Hepatocyte (in vitro differentiated cells): ENCODE measurements at regions not wholly inside any gene's neighbourhood (a gene's known extent, or its start where the extent isn't known, plus 50 kb on each side); places are given as distances from the start of the nearest gene placed in this dataset.

Experiments
- DNase-seq: peaks from one replicate; pipeline ENCODE4 v3.0.0-alpha.2; 2016; ENCODE audit warnings: low spot score
- H2AFZ ChIP-seq: fragments of 200-600 bp; sonication (generic); 2 replicates; pipeline ENCODE4 v1.6.0; 2016; ENCODE audit warnings: antibody characterized with exemption, mild to moderate bottlenecking
- H3K27ac ChIP-seq: fragments of 200-600 bp; sonication (generic); 2 replicates; pipeline ENCODE4 v1.5.1; 2016; ENCODE audit warnings: mild to moderate bottlenecking
- H3K27me3 ChIP-seq: fragments of 200-600 bp; sonication (generic); 2 replicates; pipeline ENCODE4 v1.6.1; 2016
- H3K36me3 ChIP-seq: fragments of 200-600 bp; sonication (generic); replicated peaks from 2 replicates; pipeline ENCODE4 v1.5.1; 2016; ENCODE audit warnings: low read depth; ENCODE audit not compliant: insufficient read depth
- H3K4me1 ChIP-seq: fragments of 200-600 bp; sonication (generic); 2 replicates; pipeline ENCODE4 v1.5.1; 2016; ENCODE audit warnings: mild to moderate bottlenecking, moderate library complexity; ENCODE audit not compliant: insufficient read depth
- H3K4me2 ChIP-seq: fragments of 200-600 bp; sonication (generic); 2 replicates; pipeline ENCODE4 v1.6.0; 2016
- H3K4me3 ChIP-seq: fragments of 200-600 bp; sonication (generic); 2 replicates; pipeline ENCODE4 v1.5.1; 2016; ENCODE audit warnings: mild to moderate bottlenecking
- H3K79me2 ChIP-seq: fragments of 200-600 bp; sonication (generic); 2 replicates; pipeline ENCODE4 v1.6.0; 2017; ENCODE audit warnings: mild to moderate bottlenecking
- H3K9me2 ChIP-seq: fragments of 200-600 bp; sonication (generic); replicated peaks from 2 replicates; pipeline ENCODE4 v1.6.0; 2017; ENCODE audit warnings: mild to moderate bottlenecking; ENCODE audit not compliant: insufficient read depth
- H3K9me3 ChIP-seq: fragments of 200-600 bp; sonication (generic); 2 replicates; pipeline ENCODE4 v1.5.1; 2016; ENCODE audit warnings: low read depth, mild to moderate bottlenecking
- H4K20me1 ChIP-seq: fragments of 200-600 bp; sonication (generic); 2 replicates; pipeline ENCODE4 v1.6.0; 2016; ENCODE audit warnings: mild to moderate bottlenecking; ENCODE audit not compliant: insufficient read depth, poor library complexity, severe bottlenecking
- CTCF ChIP-seq: fragments of 200-600 bp; sonication (generic); IDR thresholded peaks from 2 replicates; pipeline ENCODE4 v1.5.1; 2016; ENCODE audit warnings: antibody characterized with exemption, mild to moderate bottlenecking; ENCODE audit not compliant: poor library complexity
- EZH2 ChIP-seq: fragments of 200-600 bp; sonication (generic); IDR thresholded peaks from 2 replicates; pipeline ENCODE4 v1.6.1; 2016; ENCODE audit warnings: antibody characterized with exemption, mild to moderate bottlenecking, borderline replicate concordance
- EZH2phosphoT487 ChIP-seq: fragments of 200-600 bp; sonication (generic); IDR thresholded peaks from one replicate; pipeline ENCODE4 v1.6.1; 2018; ENCODE audit warnings: antibody characterized with exemption, mild to moderate bottlenecking, low read depth, moderate library complexity; ENCODE audit not compliant: unreplicated experiment, severe bottlenecking
- WGBS: methylation state at CpG from one replicate; pipeline ENCODE4 v1.1.6; 2016; ENCODE audit warnings: low lambda C conversion rate; ENCODE audit errors: missing lambda C conversion rate; 5-methylcytosine and 5-hydroxymethylcytosine counted together

- Histone ChIP-seq H3K4me3 (no peak overlapping the region), H3K4me2 (no peak overlapping the region), H3K27me3 (peaks cover 13% of the 10 kb centered on the region), H3K79me2 (no peaks in the 10 kb centered on the region), H3K4me1 (no peaks in the 10 kb centered on the region), H3K36me3 (no peaks in the 10 kb centered on the region), H4K20me1 (no peaks in the 10 kb centered on the region), H3K27ac (no peak overlapping the region), H3K9me3 (no peaks in the 10 kb centered on the region), H3K9me2 (no peaks in the 10 kb centered on the region), H2AFZ (no peak overlapping the region)
- TF ChIP-seq EZH2phosphoT487, result no peak
- no peak for TF ChIP-seq EZH2
- no peak for TF ChIP-seq CTCF
- no peak for DNase-seq
- 91% methylated on average over 7 of the region's 7 CpGs for WGBS
Measured at GRCh38 chr15:59931646-59932261, 72.4 kb upstream of the FOXB1 start.

- H3K4me3 ChIP-seq, result no peak overlapping the region
- H3K9me2 ChIP-seq, result no peaks in the 10 kb centered on the region
- no peak overlapping the region for H3K4me2 ChIP-seq
- no peaks in the 10 kb centered on the region for H4K20me1 ChIP-seq
- no peak overlapping the region for H2AFZ ChIP-seq
- no peaks in the 10 kb centered on the region for H3K4me1 ChIP-seq
- H3K9me3 ChIP-seq, result no peaks in the 10 kb centered on the region
- no peak overlapping the region for H3K27ac ChIP-seq
- TF ChIP-seq EZH2phosphoT487, result no peak
- no peak for TF ChIP-seq CTCF
- no peak for TF ChIP-seq EZH2
- H3K27me3 ChIP-seq, result no peaks in the 10 kb centered on the region
- H3K36me3 ChIP-seq, result no peaks in the 10 kb centered on the region
- no peaks in the 10 kb centered on the region for H3K79me2 ChIP-seq
- DNase-seq, result no peak
- 82% methylated on average over 8 of the region's 8 CpGs for WGBS
Measured at GRCh38 chr15:59924812-59925522, 79.1 kb upstream of the FOXB1 start.

- no peak overlapping the region for H3K27ac ChIP-seq
Measured at GRCh38 chr15:59924096-59924495, 80.0 kb upstream of the FOXB1 start.

More at GRCh38 chr15:59924096-59924495, 80.0 kb upstream of the FOXB1 start:
- no peaks in the 10 kb centered on the region for H3K36me3 ChIP-seq
- no peaks in the 10 kb centered on the region for H3K9me2 ChIP-seq
- no peak overlapping the region for H2AFZ ChIP-seq
- no peak overlapping the region for H3K4me2 ChIP-seq
- H3K9me3 ChIP-seq, result no peaks in the 10 kb centered on the region
- no peaks in the 10 kb centered on the region for H3K79me2 ChIP-seq
- 79% methylated on average over 6 of the region's 6 CpGs for WGBS
- H3K4me3 ChIP-seq, result no peak overlapping the region
- no peaks in the 10 kb centered on the region for H3K27me3 ChIP-seq
- H3K4me1 ChIP-seq, result no peaks in the 10 kb centered on the region
- no peak for DNase-seq
- no peaks in the 10 kb centered on the region for H4K20me1 ChIP-seq
- no peak for TF ChIP-seq EZH2
- TF ChIP-seq CTCF, result no peak
- no peak for TF ChIP-seq EZH2phosphoT487
